HEK293 (cell line): ENCODE measurements at regions not wholly inside any gene's neighbourhood (a gene's known extent, or its start where the extent isn't known, plus 50 kb on each side); places are given as distances from the start of the nearest gene placed in this dataset.

ENCODE experiments used
- CTCF ChIA-PET: fragments of 350-600 bp; formaldehyde crosslinking; extraction: SDS; loops from one replicate; lab custom pipeline; 2021; ENCODE audit warnings: antibody characterized with exemption; lab: Yijun Ruan, JAX
- POLR2A ChIA-PET: fragments of 300-600 bp; formaldehyde crosslinking; extraction: SDS; loops from one replicate; lab custom pipeline; 2020; ENCODE audit warnings: antibody characterized with exemption, inconsistent platforms; lab: Yijun Ruan, JAX
- H3K27ac ChIP-seq: fragments of 200-500 bp; sonication (Bioruptor generic); 2 replicates; pipeline ENCODE4 v1.5.1; 2014; ENCODE audit warnings: low read depth, low read length, control low read depth, inconsistent platforms; ENCODE audit errors: extremely low read depth
- H3K36me3 ChIP-seq, 2 experiments: fragments of 200-500 bp in 1 of 2; sonication (Bioruptor generic) in 1 of 2; 1 replicate in 1 of 2; 2 replicates in 1 of 2; pipeline ENCODE4 v1.5.1; 2014 to 2017; ENCODE audit warnings: inconsistent platforms in 2 of 2, low read length in 2 of 2; ENCODE audit not compliant: control insufficient read depth in 2 of 2, insufficient read depth in 1 of 2
- H3K4me1 ChIP-seq: fragments of 200-500 bp; sonication (Bioruptor generic); 2 replicates; pipeline ENCODE4 v1.5.1; 2014; ENCODE audit warnings: mild to moderate bottlenecking, low read length, inconsistent platforms; ENCODE audit not compliant: control insufficient read depth, insufficient read depth
- H3K4me3 ChIP-seq: 2 replicates; pipeline ENCODE4 v1.5.1; 2011; ENCODE audit warnings: low read depth, mild to moderate bottlenecking, control low read depth, low read length, moderate library complexity
- H3K9me3 ChIP-seq: fragments of 200-500 bp; sonication (Bioruptor generic); 2 replicates; pipeline ENCODE4 v1.5.1; 2014; ENCODE audit warnings: low read depth, low read length, inconsistent platforms; ENCODE audit not compliant: control insufficient read depth, insufficient read depth
- BCL11B ChIP-seq: fragments of 450-650 bp; formaldehyde crosslinking; IDR thresholded peaks from 2 replicates; pipeline ENCODE4 v1.5.1; 2016; ENCODE audit warnings: low read depth, missing biosample characterization, missing genetic modification characterization
- GLIS1 ChIP-seq: fragments of 450-650 bp; formaldehyde crosslinking; IDR thresholded peaks from 2 replicates; pipeline ENCODE4 v1.5.1; 2016; ENCODE audit warnings: missing biosample characterization, missing genetic modification characterization
- IKZF3 ChIP-seq: fragments of 450-650 bp; IDR thresholded peaks from 2 replicates; pipeline ENCODE4 v1.5.0; 2018; ENCODE audit warnings: missing biosample characterization, mild to moderate bottlenecking, missing genetic modification characterization, moderate library complexity
- SP2 ChIP-seq: fragments of 450-650 bp; formaldehyde crosslinking; IDR thresholded peaks from 2 replicates; pipeline ENCODE4 v1.5.1; 2016; ENCODE audit warnings: missing biosample characterization, missing genetic modification characterization
- ZFP3 ChIP-seq: fragments of 450-650 bp; formaldehyde crosslinking; IDR thresholded peaks from 2 replicates; pipeline ENCODE4 v1.5.1; 2016; ENCODE audit warnings: low read depth, missing biosample characterization, missing genetic modification characterization
- ZFP37 ChIP-seq: fragments of 450-650 bp; formaldehyde crosslinking; IDR thresholded peaks from 2 replicates; pipeline ENCODE4 v1.5.1; 2016; ENCODE audit warnings: missing biosample characterization, missing genetic modification characterization
- ZNF19 ChIP-seq: fragments of 450-650 bp; formaldehyde crosslinking; IDR thresholded peaks from 2 replicates; pipeline ENCODE4; 2016; ENCODE audit warnings: missing biosample characterization, missing genetic modification characterization, low read depth
- ZNF214 ChIP-seq: fragments of 450-650 bp; formaldehyde crosslinking; IDR thresholded peaks from 2 replicates; pipeline ENCODE4 v1.5.1; 2017; ENCODE audit warnings: missing biosample characterization, mild to moderate bottlenecking, missing genetic modification characterization, borderline replicate concordance
- ZNF426 ChIP-seq: fragments of 450-650 bp; formaldehyde crosslinking; IDR thresholded peaks from 2 replicates; pipeline ENCODE4 v1.5.1; 2017; ENCODE audit warnings: missing biosample characterization, missing genetic modification characterization, mild to moderate bottlenecking, inconsistent platforms, moderate library complexity
- ZNF600 ChIP-seq: fragments of 450-650 bp; formaldehyde crosslinking; IDR thresholded peaks from 2 replicates; pipeline ENCODE4 v1.5.1; 2016; ENCODE audit warnings: missing biosample characterization, missing genetic modification characterization
- ZNF658 ChIP-seq: fragments of 450-650 bp; formaldehyde crosslinking; IDR thresholded peaks from 2 replicates; pipeline ENCODE4; 2016; ENCODE audit warnings: missing biosample characterization, missing genetic modification characterization
- TF ChIP-seq, protein P1 (sequence below): fragments of 450-650 bp; formaldehyde crosslinking; IDR thresholded peaks from 2 replicates; pipeline ENCODE4 v1.5.1; 2016; ENCODE audit warnings: missing biosample characterization, missing genetic modification characterization
- TF ChIP-seq, protein P2 (sequence below): IDR thresholded peaks from 2 replicates; pipeline ENCODE4 v1.6.1; 2011; ENCODE audit warnings: mild to moderate bottlenecking, low read depth, low read length, borderline replicate concordance
- TF ChIP-seq, protein P3 (sequence below): fragments of 450-650 bp; formaldehyde crosslinking; IDR thresholded peaks from 2 replicates; pipeline ENCODE4 v1.5.1; 2017; ENCODE audit warnings: missing biosample characterization, missing genetic modification characterization
- TF ChIP-seq, protein P4 (sequence below): fragments of 450-650 bp; formaldehyde crosslinking; IDR thresholded peaks from 2 replicates; pipeline ENCODE4; 2016; ENCODE audit warnings: missing biosample characterization, missing genetic modification characterization
- TF ChIP-seq, protein P5 (sequence below): fragments of 450-650 bp; formaldehyde crosslinking; IDR thresholded peaks from 2 replicates; pipeline ENCODE4 v1.5.1; 2017; ENCODE audit warnings: missing biosample characterization, mild to moderate bottlenecking, missing genetic modification characterization, moderate library complexity
- TF ChIP-seq, protein P6 (sequence below): fragments of 450-650 bp; formaldehyde crosslinking; IDR thresholded peaks from 2 replicates; pipeline ENCODE4 v1.5.1; 2016; ENCODE audit warnings: missing biosample characterization, missing genetic modification characterization, borderline replicate concordance

DNA sequence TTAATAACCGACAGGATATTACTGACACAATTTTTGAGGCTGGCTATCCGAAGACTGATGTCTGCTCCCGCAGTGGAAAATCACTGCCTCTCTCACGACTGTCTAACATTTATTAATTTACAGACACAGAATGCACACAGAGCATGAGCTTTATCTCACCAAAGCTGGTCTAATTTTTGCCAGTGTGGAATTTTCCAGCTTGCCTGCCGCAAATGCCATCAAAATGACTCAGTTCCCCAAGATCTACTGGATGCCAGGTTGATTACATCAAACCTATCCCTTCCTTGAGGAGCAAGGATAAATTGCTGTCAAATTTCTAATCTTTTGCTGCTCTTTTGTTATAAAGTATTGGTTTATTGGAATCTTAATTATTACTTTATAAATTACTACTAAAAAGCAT, 1775.1 kb upstream of the PCDH20 start (continued):
- TF ChIP-seq ZNF658 (tag by site-specific recombination) (no peak), ZNF426 (tag by site-specific recombination) (no peak), BCL11B (tag by site-specific recombination) (no peak)
- TF ChIP-seq, protein P1, sequence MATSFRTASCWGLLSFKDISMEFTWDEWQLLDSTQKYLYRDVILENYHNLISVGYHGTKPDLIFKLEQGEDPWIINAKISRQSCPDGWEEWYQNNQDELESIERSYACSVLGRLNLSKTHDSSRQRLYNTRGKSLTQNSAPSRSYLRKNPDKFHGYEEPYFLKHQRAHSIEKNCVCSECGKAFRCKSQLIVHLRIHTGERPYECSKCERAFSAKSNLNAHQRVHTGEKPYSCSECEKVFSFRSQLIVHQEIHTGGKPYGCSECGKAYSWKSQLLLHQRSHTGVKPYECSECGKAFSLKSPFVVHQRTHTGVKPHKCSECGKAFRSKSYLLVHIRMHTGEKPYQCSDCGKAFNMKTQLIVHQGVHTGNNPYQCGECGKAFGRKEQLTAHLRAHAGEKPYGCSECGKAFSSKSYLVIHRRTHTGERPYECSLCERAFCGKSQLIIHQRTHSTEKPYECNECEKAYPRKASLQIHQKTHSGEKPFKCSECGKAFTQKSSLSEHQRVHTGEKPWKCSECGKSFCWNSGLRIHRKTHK (tag by site-specific recombination) = no peak
- TF ChIP-seq, protein P2, sequence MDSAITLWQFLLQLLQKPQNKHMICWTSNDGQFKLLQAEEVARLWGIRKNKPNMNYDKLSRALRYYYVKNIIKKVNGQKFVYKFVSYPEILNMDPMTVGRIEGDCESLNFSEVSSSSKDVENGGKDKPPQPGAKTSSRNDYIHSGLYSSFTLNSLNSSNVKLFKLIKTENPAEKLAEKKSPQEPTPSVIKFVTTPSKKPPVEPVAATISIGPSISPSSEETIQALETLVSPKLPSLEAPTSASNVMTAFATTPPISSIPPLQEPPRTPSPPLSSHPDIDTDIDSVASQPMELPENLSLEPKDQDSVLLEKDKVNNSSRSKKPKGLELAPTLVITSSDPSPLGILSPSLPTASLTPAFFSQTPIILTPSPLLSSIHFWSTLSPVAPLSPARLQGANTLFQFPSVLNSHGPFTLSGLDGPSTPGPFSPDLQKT = no peak

DNA sequence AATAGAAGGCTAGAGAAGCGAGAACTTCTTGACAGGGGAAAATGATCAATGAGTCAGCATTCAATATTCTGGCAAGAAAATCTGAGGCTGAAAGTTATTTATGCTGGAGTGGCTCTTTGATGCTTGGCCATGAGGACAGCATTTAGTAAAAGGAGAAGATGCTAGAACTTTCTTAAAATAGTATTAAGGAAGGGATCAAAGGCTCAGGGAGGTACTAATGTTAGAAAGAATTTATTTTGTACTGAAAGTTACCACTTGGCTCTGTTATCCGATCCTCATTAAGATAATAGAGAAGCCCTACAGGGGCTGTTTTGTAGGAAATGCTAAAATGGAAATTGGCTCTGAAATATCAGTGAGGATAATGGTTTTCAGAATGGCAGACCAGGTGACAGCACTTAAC, 1774.6 kb upstream of the PCDH20 start:
- Histone ChIP-seq H3K36me3 (no peaks in the 10 kb centered on the region), H3K4me3 (no peak overlapping the region), H3K9me3 (no peaks in the 10 kb centered on the region), H3K4me1 (no peaks in the 10 kb centered on the region), H3K27ac (no peak overlapping the region)
- no peak for TF ChIP-seq GLIS1
- TF ChIP-seq SP2 (tag by site-specific recombination) = no peak
- ChIA-PET POLR2A (no interaction called here), CTCF (no interaction called here)

DNA sequence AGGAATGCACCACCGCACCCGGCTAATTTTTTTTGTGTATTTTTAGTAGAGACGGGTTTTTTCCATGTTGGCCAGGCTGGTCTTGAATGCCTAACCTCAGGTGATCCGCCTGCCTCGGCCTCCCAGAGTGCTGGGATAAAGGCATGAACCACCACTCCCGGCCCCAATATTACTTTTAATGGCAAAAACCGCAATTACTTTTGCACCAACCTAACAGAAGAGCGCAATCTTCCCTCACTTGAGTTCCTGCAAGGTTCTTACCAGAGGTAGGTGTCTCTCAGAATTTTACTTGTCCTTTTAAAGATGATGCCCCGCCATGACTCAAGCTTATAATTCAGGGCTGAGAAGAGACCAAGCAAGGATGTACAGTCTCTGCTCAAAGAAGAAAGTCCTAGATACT, 1774.1 kb upstream of the PCDH20 start:
- no peaks in the 10 kb centered on the region for H3K9me3 ChIP-seq
- H3K4me3 ChIP-seq = no peak overlapping the region
- H3K4me1 ChIP-seq = no peaks in the 10 kb centered on the region
- ChIA-PET POLR2A (no interaction called here), CTCF (no interaction called here)
- H3K27ac ChIP-seq = no peak overlapping the region
- TF ChIP-seq, protein P3, sequence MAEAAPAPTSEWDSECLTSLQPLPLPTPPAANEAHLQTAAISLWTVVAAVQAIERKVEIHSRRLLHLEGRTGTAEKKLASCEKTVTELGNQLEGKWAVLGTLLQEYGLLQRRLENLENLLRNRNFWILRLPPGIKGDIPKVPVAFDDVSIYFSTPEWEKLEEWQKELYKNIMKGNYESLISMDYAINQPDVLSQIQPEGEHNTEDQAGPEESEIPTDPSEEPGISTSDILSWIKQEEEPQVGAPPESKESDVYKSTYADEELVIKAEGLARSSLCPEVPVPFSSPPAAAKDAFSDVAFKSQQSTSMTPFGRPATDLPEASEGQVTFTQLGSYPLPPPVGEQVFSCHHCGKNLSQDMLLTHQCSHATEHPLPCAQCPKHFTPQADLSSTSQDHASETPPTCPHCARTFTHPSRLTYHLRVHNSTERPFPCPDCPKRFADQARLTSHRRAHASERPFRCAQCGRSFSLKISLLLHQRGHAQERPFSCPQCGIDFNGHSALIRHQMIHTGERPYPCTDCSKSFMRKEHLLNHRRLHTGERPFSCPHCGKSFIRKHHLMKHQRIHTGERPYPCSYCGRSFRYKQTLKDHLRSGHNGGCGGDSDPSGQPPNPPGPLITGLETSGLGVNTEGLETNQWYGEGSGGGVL (tag by site-specific recombination) = no peak
- no peak for TF ChIP-seq ZFP37 (tag by site-specific recombination)
- no peak for TF ChIP-seq GLIS1
- TF ChIP-seq IKZF3 (tag by site-specific recombination) = no peak
- H3K36me3 ChIP-seq = no peaks in the 10 kb centered on the region

DNA sequence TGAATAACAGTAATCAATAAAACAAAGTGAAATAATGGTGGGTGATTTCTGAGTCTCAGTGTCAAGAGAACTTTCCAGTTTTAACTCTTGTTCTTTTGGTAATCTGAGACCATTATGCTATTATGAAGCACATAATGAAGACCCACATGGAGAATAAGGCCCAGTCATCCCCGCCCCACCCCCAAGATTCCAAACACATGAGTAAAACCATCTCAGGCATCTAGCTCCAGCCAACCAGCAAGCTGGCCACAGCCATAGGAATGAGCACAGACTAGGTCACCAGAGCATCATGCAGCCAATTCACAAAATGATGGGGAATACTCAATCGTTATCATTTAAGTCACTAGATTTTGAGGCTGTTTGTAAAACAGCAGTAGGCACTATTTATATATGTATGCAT, 1769.0 kb upstream of the PCDH20 start:
- no peak overlapping the region for H3K4me3 ChIP-seq
- H3K9me3 ChIP-seq = no peaks in the 10 kb centered on the region
- H3K27ac ChIP-seq = no peak overlapping the region
- POLR2A ChIA-PET = no interaction called here
- CTCF ChIA-PET = no interaction called here
- no peaks in the 10 kb centered on the region for H3K4me1 ChIP-seq
- H3K36me3 ChIP-seq = no peaks in the 10 kb centered on the region
- TF ChIP-seq, protein P4, sequence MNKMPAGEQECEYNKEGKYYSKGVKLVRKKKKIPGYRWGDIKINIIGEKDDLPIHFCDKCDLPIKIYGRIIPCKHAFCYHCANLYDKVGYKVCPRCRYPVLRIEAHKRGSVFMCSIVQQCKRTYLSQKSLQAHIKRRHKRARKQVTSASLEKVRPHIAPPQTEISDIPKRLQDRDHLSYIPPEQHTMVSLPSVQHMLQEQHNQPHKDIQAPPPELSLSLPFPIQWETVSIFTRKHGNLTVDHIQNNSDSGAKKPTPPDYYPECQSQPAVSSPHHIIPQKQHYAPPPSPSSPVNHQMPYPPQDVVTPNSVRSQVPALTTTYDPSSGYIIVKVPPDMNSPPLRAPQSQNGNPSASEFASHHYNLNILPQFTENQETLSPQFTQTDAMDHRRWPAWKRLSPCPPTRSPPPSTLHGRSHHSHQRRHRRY (tag by site-specific recombination) = no peak
- TF ChIP-seq ZNF600 (tag by site-specific recombination) = no peak
- TF ChIP-seq, protein P5, sequence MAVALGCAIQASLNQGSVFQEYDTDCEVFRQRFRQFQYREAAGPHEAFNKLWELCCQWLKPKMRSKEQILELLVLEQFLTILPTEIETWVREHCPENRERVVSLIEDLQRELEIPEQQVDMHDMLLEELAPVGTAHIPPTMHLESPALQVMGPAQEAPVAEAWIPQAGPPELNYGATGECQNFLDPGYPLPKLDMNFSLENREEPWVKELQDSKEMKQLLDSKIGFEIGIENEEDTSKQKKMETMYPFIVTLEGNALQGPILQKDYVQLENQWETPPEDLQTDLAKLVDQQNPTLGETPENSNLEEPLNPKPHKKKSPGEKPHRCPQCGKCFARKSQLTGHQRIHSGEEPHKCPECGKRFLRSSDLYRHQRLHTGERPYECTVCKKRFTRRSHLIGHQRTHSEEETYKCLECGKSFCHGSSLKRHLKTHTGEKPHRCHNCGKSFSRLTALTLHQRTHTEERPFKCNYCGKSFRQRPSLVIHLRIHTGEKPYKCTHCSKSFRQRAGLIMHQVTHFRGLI = no peak
- TF ChIP-seq ZNF214 (tag by site-specific recombination) = no peak
- TF ChIP-seq, protein P6, sequence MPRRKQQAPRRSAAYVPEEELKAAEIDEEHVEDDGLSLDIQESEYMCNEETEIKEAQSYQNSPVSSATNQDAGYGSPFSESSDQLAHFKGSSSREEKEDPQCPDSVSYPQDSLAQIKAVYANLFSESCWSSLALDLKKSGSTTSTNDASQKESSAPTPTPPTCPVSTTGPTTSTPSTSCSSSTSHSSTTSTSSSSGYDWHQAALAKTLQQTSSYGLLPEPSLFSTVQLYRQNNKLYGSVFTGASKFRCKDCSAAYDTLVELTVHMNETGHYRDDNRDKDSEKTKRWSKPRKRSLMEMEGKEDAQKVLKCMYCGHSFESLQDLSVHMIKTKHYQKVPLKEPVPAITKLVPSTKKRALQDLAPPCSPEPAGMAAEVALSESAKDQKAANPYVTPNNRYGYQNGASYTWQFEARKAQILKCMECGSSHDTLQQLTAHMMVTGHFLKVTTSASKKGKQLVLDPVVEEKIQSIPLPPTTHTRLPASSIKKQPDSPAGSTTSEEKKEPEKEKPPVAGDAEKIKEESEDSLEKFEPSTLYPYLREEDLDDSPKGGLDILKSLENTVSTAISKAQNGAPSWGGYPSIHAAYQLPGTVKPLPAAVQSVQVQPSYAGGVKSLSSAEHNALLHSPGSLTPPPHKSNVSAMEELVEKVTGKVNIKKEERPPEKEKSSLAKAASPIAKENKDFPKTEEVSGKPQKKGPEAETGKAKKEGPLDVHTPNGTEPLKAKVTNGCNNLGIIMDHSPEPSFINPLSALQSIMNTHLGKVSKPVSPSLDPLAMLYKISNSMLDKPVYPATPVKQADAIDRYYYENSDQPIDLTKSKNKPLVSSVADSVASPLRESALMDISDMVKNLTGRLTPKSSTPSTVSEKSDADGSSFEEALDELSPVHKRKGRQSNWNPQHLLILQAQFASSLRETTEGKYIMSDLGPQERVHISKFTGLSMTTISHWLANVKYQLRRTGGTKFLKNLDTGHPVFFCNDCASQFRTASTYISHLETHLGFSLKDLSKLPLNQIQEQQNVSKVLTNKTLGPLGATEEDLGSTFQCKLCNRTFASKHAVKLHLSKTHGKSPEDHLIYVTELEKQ (tag by site-specific recombination) = no peak
- no peak for TF ChIP-seq ZNF19 (tag by site-specific recombination)
- no peak for TF ChIP-seq ZFP3 (tag by site-specific recombination)
- TF ChIP-seq, protein P2 = no peak
